Body of pancreas (tissue), 4 donors: ENCODE measurements at regions not wholly inside any gene's neighbourhood (a gene's known extent, or its start where the extent isn't known, plus 50 kb on each side); places are given as distances from the start of the nearest gene placed in this dataset.

Experiments
- POLR2A ChIP-seq, 3 donors: fragments of 450-650 bp; IDR thresholded peaks; one replicate each; pipeline ENCODE4 v1.6.1; 2016; ENCODE audit warnings: antibody characterized with exemption in 3 of 3, mild to moderate bottlenecking in 2 of 3
- TF ChIP-seq, protein P1 (sequence below), 7 experiments: fragments of 450-650 bp in 4 of 7; fragments of 200-600 bp in 3 of 7; sonication (generic) in 3 of 7; IDR thresholded peaks; one replicate each; pipeline ENCODE4 v1.5.1; 2016 to 2019; ENCODE audit warnings: antibody characterized with exemption in 7 of 7

DNA sequence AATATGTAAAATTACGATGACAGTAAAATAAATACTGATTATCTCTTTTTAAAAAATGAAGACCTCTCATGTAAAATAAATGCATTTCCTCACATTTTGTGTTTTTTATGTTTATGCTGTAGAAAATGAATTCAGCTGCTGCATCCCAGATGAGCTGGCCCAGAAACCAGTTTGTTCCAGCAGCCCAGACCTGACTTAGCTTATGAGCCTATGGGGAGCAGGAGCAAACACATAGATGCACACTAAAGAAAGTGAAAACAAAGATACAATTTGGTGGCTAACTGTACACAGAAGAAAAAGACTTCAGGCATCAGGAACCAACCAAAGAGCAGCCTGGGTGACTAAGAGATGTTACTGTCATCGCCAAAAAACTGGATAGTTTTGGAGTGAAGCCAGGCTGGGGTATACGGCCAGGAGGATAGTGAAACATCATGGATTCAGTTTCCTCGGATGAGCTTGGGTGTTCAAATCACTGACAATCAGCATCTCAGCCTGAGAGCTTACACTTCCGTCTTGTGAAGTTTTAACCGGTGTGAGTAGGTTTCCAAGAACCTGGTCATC, 113.9 kb upstream of the BACE2 start:
- TF ChIP-seq, protein P1, sequence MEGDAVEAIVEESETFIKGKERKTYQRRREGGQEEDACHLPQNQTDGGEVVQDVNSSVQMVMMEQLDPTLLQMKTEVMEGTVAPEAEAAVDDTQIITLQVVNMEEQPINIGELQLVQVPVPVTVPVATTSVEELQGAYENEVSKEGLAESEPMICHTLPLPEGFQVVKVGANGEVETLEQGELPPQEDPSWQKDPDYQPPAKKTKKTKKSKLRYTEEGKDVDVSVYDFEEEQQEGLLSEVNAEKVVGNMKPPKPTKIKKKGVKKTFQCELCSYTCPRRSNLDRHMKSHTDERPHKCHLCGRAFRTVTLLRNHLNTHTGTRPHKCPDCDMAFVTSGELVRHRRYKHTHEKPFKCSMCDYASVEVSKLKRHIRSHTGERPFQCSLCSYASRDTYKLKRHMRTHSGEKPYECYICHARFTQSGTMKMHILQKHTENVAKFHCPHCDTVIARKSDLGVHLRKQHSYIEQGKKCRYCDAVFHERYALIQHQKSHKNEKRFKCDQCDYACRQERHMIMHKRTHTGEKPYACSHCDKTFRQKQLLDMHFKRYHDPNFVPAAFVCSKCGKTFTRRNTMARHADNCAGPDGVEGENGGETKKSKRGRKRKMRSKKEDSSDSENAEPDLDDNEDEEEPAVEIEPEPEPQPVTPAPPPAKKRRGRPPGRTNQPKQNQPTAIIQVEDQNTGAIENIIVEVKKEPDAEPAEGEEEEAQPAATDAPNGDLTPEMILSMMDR (IDR thresholded peaks at IDR 0.05), result no peak
- no peak for TF ChIP-seq POLR2A (IDR thresholded peaks at IDR 0.05)
